Panc1 (cell line): ENCODE measurements at regions not wholly inside any gene's neighbourhood (a gene's known extent, or its start where the extent isn't known, plus 50 kb on each side); places are given as distances from the start of the nearest gene placed in this dataset.

Source experiments
- ATAC-seq: fragments of 200-7000 bp; cut with Tn5 transposase; 2 replicates; pipeline ENCODE4 v1.9.1; 2020; ENCODE audit warnings: mild to moderate bottlenecking, moderate library complexity
- BruUV-seq: library from RNA; stranded (reverse); fragments of 400-500 nt; replicated peaks from 2 replicates; lab custom pipeline; 2021; lab: Mats Ljungman, UMichigan
- CTCF ChIA-PET: fragments of 300-600 bp; sonication (Branson Sonifier 250); formaldehyde crosslinking; loops from one replicate; lab custom pipeline; 2022; ENCODE audit warnings: antibody characterized with exemption; lab: Charles Lee
- POLR2A ChIA-PET: fragments of 300-600 bp; sonication (Branson Sonifier 250); formaldehyde crosslinking; loops from one replicate; lab custom pipeline; 2022; ENCODE audit warnings: antibody characterized with exemption; lab: Charles Lee
- DNase-seq: peaks from one replicate; pipeline ENCODE4 v3.0.0-alpha.2; 2010; ENCODE audit warnings: low read depth, low spot score
- H3K27ac ChIP-seq: 2 replicates; pipeline ENCODE4 v1.5.1; 2011; ENCODE audit warnings: mild to moderate bottlenecking, low read length, inconsistent platforms
- H3K27me3 ChIP-seq: fragments of 200-500 bp; sonication (Bioruptor generic); 2 replicates; pipeline ENCODE4 v1.6.0; 2014; ENCODE audit warnings: low read length, inconsistent platforms; ENCODE audit not compliant: control insufficient read depth, insufficient read depth
- H3K36me3 ChIP-seq: fragments of 200-500 bp; sonication (Bioruptor generic); 2 replicates; pipeline ENCODE4 v1.5.1; 2014; ENCODE audit warnings: inconsistent platforms, mild to moderate bottlenecking, low read length, moderate library complexity; ENCODE audit not compliant: control insufficient read depth, insufficient read depth
- H3K4me1 ChIP-seq: 2 replicates; pipeline ENCODE4 v1.5.1; 2011; ENCODE audit warnings: inconsistent platforms, mild to moderate bottlenecking, low read length, moderate library complexity; ENCODE audit not compliant: control insufficient read depth, insufficient read depth
- H3K4me3 ChIP-seq, 2 experiments: 2 replicates each; pipeline ENCODE4 v1.5.1; 2011 to 2012; ENCODE audit warnings: low read depth in 2 of 2, low read length in 2 of 2, mild to moderate bottlenecking in 2 of 2, inconsistent platforms in 1 of 2, moderate library complexity in 1 of 2
- H3K9me3 ChIP-seq: fragments of 200-500 bp; sonication (Bioruptor generic); 2 replicates; pipeline ENCODE4 v1.5.1; 2014; ENCODE audit warnings: low read depth, mild to moderate bottlenecking, inconsistent platforms, low read length, moderate library complexity; ENCODE audit not compliant: control insufficient read depth, insufficient read depth
- POLR2AphosphoS5 ChIP-seq: IDR thresholded peaks from 2 replicates; pipeline ENCODE4 v1.6.1; 2012; ENCODE audit warnings: mild to moderate bottlenecking, low read depth, low read length, moderate library complexity
- SIN3A ChIP-seq: IDR thresholded peaks from 2 replicates; pipeline ENCODE4 v1.6.1; 2012; ENCODE audit warnings: low read depth, mild to moderate bottlenecking, low read length, moderate library complexity, borderline replicate concordance; ENCODE audit not compliant: insufficient read depth
- TCF7L2 ChIP-seq: IDR thresholded peaks from 2 replicates; pipeline ENCODE4 v1.6.1; 2011; ENCODE audit warnings: mild to moderate bottlenecking, low read depth, low read length, inconsistent platforms
- in situ Hi-C: cut with HindIII; loops from 2 replicates; pipeline ENCODE4 v1.10.0; 2016; ENCODE audit warnings: low sequenced_read_pairs, low pct_unique_long_range_greater_than_20kb
- intact Hi-C: fragments of 100-400 bp; cut with micrococcal nuclease; formaldehyde crosslinking; loops from one replicate; pipeline ENCODE4 v1.10.0; 2022; ENCODE audit not compliant: unreplicated experiment
- TF ChIP-seq, protein P1 (sequence below): fragments of 450-650 bp; IDR thresholded peaks from 2 replicates; pipeline ENCODE4 v1.5.1; 2017; ENCODE audit warnings: mild to moderate bottlenecking
- TF ChIP-seq, protein P2 (sequence below), 2 experiments: IDR thresholded peaks; 2 replicates each; pipeline ENCODE4 v1.6.1; 2011 to 2012; ENCODE audit warnings: low read depth in 2 of 2, control low read depth in 1 of 2, low read length in 1 of 2, mild to moderate bottlenecking in 1 of 2, moderate library complexity in 1 of 2; ENCODE audit not compliant: insufficient read depth in 1 of 2

DNA sequence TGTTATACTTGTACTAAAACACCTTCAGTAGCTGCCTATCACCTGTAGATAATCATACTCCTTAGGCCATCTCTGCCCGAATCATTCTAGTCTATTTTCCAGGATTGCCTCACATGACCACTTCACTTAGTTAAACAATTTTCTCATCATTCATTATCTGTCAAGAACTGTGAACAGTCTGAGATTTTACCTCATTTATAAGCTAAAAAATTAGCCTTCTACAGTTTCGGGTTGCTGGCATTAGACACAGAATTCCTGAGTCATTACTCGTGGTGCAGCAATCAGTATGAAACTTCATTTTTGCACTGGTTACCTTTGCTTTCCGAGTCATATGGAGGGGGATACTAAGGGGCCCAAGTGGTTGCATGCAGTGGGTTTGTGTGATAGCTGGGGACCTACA lies 57.6 kb upstream of the OTOGL start:
- H3K27ac ChIP-seq: no peak overlapping the region
- H3K4me3 ChIP-seq: no peak overlapping the region
- ChIA-PET POLR2A (no interaction called here), CTCF (no interaction called here)
- ATAC-seq (no peak), DNase-seq (no peak)
- TF ChIP-seq POLR2AphosphoS5 (no peak), TCF7L2 (no peak)
- TF ChIP-seq, protein P1, sequence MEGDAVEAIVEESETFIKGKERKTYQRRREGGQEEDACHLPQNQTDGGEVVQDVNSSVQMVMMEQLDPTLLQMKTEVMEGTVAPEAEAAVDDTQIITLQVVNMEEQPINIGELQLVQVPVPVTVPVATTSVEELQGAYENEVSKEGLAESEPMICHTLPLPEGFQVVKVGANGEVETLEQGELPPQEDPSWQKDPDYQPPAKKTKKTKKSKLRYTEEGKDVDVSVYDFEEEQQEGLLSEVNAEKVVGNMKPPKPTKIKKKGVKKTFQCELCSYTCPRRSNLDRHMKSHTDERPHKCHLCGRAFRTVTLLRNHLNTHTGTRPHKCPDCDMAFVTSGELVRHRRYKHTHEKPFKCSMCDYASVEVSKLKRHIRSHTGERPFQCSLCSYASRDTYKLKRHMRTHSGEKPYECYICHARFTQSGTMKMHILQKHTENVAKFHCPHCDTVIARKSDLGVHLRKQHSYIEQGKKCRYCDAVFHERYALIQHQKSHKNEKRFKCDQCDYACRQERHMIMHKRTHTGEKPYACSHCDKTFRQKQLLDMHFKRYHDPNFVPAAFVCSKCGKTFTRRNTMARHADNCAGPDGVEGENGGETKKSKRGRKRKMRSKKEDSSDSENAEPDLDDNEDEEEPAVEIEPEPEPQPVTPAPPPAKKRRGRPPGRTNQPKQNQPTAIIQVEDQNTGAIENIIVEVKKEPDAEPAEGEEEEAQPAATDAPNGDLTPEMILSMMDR: no peak
- TF ChIP-seq, protein P2, sequence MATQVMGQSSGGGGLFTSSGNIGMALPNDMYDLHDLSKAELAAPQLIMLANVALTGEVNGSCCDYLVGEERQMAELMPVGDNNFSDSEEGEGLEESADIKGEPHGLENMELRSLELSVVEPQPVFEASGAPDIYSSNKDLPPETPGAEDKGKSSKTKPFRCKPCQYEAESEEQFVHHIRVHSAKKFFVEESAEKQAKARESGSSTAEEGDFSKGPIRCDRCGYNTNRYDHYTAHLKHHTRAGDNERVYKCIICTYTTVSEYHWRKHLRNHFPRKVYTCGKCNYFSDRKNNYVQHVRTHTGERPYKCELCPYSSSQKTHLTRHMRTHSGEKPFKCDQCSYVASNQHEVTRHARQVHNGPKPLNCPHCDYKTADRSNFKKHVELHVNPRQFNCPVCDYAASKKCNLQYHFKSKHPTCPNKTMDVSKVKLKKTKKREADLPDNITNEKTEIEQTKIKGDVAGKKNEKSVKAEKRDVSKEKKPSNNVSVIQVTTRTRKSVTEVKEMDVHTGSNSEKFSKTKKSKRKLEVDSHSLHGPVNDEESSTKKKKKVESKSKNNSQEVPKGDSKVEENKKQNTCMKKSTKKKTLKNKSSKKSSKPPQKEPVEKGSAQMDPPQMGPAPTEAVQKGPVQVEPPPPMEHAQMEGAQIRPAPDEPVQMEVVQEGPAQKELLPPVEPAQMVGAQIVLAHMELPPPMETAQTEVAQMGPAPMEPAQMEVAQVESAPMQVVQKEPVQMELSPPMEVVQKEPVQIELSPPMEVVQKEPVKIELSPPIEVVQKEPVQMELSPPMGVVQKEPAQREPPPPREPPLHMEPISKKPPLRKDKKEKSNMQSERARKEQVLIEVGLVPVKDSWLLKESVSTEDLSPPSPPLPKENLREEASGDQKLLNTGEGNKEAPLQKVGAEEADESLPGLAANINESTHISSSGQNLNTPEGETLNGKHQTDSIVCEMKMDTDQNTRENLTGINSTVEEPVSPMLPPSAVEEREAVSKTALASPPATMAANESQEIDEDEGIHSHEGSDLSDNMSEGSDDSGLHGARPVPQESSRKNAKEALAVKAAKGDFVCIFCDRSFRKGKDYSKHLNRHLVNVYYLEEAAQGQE (IDR thresholded peaks at IDR 0.05; ENCODE audit: insufficient read depth in 1 of 2, low read depth in 2 of 2, low read length in 1 of 2): no peak
- no peaks in the 10 kb centered on the region for H3K9me3 ChIP-seq
- no peaks in the 10 kb centered on the region for H3K4me1 ChIP-seq
- in situ Hi-C loops: no loop called here
- H3K36me3 ChIP-seq: no peaks in the 10 kb centered on the region
- intact Hi-C loops: no loop called here
- H3K27me3 ChIP-seq: no peaks in the 10 kb centered on the region
- no TSS peak for BruUV-seq

DNA sequence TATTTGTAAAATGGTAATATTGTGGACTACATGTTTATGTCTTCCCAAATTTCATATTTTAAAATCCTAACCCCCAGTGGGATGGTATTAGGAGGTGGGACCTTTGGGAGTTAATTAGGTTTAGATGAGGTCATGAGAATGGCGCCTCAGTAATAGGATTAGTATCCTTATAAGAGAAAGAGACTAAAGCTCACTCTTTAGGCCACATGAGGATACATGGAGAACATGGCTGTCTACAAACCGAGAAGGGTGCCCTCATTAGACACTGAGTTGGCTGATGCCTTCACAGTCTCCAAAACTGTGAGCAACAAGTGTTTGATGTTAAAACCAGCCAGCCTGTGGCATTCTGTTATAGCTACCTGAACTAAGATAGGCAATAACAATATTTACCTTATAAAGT lies 58.3 kb upstream of the OTOGL start:
- no peak for ATAC-seq
- Histone ChIP-seq H3K27ac (no peak overlapping the region), H3K27me3 (no peaks in the 10 kb centered on the region), H3K36me3 (no peaks in the 10 kb centered on the region), H3K4me1 (no peaks in the 10 kb centered on the region), H3K9me3 (no peaks in the 10 kb centered on the region), H3K4me3 (no peak overlapping the region)
- no TSS peak for BruUV-seq
- CTCF ChIA-PET: no interaction called here
- TF ChIP-seq TCF7L2: no peak
- TF ChIP-seq, protein P1: no peak
- TF ChIP-seq, protein P2 (IDR thresholded peaks at IDR 0.05; ENCODE audit: insufficient read depth in 1 of 2, low read depth in 2 of 2, low read length in 1 of 2): no peak
- no peak for TF ChIP-seq SIN3A
- TF ChIP-seq POLR2AphosphoS5: no peak
- no peak for DNase-seq
- in situ Hi-C loops (no loop called here), intact Hi-C loops (no loop called here)
- POLR2A ChIA-PET: no interaction called here
